ENCODE measurements at regions not wholly inside any gene's neighbourhood (a gene's known extent, or its start where the extent isn't known, plus 50 kb on each side); places are given as distances from the start of the nearest gene placed in this dataset.
A peak's percentile ranks its signal among the peaks of the same experiment; 100 is the strongest.

DNA sequence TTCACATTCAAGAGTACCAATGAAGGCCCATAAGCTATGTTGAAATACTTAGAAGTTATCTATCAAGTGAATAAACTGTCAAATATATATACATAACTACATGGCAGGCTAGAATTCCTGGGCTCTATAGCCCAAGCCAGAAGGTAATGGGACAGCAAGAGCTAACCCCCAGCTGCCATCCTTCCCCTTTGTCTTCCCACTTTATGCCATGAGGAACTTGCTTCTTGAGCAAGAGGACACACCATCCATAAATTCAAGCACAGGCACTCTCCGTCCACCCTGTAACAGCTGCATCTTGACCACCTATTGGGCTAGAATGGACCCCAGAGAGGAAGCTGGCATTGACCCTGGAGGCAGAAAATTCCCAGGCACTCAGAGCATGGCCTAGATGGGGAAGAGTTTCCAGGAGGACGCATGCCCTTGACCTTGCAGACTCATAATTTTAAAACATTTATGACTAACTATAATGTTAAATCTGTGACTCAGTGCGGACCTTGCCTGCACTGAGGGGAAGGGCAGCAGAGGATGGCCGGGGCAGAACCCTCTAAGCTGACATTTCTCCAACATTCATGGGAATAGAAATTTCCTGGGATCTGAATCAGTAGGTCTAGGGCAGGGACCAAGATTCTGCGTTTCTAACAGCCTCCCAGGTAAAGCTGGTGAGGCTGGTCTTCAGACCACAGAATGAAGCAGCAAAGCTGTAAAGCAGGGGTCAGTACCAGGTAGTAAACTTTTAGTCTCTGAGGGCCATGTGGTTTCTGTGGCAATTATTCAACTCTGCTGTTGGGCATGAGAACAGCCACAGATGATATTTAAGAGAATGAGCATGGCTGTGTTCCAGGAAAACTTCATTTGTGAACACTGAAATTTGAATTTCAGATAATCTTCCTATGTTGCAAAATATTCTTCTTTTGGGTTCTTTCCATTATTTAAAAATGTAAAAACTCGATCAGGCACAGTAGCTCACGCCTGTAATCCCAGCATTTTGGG, 71.4 kb upstream of the CLDN10 start:
- in situ Hi-C loops (cut with MboI; ENCODE audit: low pct_unique_long_range_greater_than_20kb, low sequenced_read_pairs): no loop called here
- DNase-seq: no peak

DNA sequence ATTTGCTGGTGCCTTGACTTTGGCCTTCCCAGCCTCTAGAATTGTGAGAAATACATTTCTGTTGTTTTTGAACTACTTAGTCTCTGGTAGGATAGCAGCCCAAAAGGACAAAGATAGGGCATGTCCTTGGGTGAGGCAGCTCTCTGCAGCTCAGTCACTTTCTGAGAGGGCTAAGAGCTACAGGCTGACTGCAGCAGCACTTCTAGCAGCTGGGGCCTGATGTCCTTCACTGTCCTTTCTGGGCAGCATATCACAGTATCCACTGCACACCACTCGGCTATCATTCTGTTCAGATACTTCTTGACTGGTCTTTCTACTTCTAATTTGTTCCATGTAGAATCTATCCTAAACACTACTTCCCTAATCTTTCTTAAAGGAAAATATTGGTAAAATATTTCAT, 68.5 kb upstream of the CLDN10 start:
- in situ Hi-C loops (cut with MboI; ENCODE audit: low pct_unique_long_range_greater_than_20kb, low sequenced_read_pairs): no loop called here
- no peak for DNase-seq

DNA sequence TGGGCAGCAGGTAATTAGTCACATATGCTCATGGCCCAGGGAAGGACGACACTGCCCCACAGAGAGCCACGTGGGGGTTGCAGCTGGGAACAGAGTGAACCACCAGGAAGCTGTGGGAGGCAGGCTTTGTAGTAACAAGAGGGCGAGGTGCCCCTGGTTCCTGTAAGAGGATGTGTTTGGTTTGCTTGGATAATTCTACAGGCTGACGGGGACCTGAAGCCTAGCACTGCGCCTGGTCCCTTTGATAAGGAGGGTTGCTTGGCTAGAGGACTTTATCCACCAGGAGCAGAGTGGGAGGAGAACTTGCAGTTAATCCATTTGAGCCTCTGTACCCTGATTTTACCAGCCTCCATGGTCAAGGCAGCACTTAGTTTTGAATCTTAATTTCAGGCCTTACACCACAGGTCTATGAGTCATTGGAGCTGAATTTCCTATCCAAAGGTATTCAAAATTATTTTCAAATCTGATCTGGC, 67.4 kb upstream of the CLDN10 start:
- DNase-seq: no peak
- in situ Hi-C loops (cut with MboI; ENCODE audit: low pct_unique_long_range_greater_than_20kb, low sequenced_read_pairs): no loop called here

DNA sequence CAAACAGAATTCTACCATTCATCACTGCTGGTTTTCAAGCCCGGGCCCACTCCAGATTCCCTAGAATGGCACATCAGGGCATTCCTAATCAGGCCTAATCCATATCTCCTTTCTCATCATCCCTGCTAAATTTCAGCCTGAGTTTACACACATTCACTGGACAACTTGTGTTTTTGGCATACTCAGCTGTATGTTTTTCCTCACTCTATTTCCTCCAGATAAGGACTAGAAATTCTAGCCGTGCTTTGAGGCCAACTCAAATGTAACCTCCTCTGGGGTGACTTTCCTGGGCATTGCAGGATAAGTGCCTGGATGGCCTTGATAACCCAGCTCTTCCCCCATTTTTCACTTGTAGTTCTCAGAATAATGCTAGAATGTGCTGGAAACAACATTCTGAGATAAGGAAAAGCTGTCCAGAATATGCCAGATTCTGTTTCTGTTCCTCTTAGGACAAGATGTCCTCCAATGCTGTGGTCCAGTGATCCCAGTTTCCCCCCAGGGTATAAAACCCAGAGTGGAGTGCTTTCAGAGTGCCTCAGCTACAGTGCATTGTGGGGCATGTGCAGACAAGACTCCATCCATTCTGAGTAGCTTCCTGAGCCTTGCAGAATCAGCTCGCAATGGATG, 66.9 kb upstream of the CLDN10 start:
- no peak for DNase-seq
- in situ Hi-C loops (cut with MboI; ENCODE audit: low pct_unique_long_range_greater_than_20kb, low sequenced_read_pairs): no loop called here

DNA sequence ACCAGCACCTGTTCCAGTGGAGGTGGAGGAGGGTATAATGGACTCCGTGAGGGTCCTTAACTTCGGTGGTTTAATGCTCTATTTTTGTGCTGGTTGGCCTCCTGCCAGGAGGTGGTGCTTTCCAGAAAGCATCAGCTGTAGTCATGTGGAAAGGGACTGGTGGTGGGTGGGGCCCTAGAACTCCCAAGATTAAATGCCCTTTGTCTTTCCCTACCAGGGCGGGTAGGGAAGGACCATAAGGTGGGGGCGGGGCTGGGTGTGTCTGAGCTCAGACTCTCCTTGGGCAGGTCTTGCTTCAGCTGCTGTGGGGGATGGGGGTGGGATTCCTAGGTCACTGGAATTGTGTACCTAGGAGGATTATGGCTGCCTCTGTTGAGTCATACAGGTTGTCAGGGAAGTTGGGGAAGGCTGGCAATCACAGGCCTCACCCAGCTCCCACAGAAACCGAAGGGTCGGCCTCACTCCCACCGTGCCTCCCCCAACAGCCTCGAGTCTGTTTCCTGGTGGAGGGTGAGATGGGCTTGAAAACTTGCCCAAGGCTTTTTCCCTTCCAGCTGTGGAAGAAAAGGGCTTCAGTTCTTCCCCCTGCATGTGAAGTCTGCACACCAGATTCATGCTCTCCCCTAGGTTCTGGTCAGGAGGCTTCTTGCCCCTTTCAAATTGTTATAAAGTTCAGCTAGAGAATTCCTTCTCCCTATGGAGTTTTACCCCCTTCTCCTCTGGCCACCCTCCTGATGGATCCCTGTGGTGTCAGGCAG, 60.3 kb upstream of the CLDN10 start:
- DNase-seq: no peak

DNA sequence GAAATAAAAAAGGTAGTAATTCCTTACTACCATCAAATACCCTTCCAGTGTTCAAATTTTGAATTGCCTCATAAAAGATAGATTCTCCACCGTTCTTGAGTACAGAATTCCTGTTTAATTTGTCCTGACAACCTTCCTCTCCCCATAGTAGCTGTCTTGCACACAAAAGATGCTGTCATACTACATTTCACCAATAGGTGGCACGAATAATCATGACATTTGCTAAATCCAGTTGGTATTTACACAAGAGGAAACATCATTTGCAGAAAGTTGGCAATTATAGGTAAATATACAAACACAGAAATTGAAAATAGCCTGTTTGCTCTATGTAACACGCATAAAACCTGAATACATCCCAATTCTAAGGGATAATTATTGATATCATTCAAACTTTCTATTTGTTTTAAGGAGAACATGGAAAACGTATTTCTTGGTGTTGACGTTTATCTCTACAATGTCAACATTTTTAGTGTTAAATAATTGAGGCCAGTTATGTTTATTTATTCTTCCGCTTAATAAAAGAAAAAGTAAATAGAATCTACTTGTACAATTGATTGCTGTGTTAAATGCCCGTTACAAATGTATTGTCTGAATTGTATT, 58.3 kb upstream of the CLDN10 start:
- DNase-seq: peak; percentile 74
- in situ Hi-C loops (cut with MboI; ENCODE audit: low pct_unique_long_range_greater_than_20kb, low sequenced_read_pairs): no loop called here

More for the DNA sequence above, 60.3 kb upstream of the CLDN10 start:
- in situ Hi-C loops (cut with MboI; ENCODE audit: low pct_unique_long_range_greater_than_20kb, low sequenced_read_pairs): no loop called here

DNA sequence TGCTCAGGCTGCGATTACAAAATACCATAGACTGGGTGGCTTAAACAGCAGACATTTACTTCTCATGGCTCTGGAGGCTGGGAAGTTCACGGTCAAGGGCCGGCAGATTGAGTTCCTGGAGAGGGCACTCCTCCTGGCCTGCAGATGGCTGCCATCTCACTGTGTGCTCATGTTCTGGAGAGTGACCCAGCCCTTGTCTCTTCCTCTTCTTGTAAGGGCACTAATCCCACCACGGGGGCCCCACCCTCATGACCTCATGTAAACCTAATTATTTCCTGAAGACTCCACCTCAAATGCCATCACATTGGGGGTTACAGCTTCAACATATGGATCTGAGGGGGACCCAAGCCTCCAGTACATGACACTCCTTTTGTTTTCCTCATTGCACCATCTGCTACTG, 56.0 kb upstream of the CLDN10 start:
- in situ Hi-C loops (cut with MboI; ENCODE audit: low pct_unique_long_range_greater_than_20kb, low sequenced_read_pairs): no loop called here
- DNase-seq: no peak

DNA sequence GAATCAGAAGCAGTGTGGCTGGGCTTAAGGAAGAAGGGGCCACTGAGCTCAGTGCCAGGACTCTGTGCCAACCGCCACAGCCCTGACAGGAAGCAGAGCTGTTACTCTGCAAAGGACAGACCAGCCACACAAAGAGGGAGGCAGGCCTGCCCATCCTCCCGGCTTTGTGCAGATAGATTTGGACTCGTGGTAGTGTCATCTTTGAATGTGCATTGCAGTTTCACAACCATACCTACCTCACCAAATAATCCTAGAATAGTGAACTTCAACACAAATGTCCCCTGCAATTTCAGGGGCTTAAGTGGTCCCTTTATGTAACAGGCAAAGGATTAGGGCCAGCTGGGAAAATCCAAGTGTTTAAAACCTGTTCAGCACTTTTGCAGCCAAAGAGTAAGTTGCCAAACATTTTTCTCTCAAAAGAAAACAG, 55.1 kb upstream of the CLDN10 start:
- in situ Hi-C loops (cut with MboI; ENCODE audit: low pct_unique_long_range_greater_than_20kb, low sequenced_read_pairs): no loop called here
- DNase-seq: peak; percentile 58

DNA sequence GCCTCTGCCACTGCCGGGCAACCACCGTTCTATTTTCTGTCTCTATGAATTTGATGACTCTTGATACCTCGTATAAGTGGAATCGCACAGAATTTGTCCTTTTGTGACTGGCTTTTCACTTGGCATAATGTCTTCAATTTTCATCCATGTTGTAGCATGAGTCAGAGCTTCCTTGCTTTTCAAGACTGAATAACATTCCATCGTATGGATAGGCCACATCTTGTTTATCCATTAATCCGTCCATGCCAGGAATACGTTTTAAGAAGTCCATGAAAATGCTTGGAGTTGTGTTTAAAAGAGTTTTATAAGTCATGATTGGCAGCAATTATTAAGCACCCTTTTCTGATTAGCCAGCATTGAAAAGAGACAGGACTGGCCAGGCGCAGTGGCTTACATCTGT, 53.6 kb upstream of the CLDN10 start:
- in situ Hi-C loops (cut with MboI; ENCODE audit: low pct_unique_long_range_greater_than_20kb, low sequenced_read_pairs): no loop called here
- DNase-seq: no peak

DNA sequence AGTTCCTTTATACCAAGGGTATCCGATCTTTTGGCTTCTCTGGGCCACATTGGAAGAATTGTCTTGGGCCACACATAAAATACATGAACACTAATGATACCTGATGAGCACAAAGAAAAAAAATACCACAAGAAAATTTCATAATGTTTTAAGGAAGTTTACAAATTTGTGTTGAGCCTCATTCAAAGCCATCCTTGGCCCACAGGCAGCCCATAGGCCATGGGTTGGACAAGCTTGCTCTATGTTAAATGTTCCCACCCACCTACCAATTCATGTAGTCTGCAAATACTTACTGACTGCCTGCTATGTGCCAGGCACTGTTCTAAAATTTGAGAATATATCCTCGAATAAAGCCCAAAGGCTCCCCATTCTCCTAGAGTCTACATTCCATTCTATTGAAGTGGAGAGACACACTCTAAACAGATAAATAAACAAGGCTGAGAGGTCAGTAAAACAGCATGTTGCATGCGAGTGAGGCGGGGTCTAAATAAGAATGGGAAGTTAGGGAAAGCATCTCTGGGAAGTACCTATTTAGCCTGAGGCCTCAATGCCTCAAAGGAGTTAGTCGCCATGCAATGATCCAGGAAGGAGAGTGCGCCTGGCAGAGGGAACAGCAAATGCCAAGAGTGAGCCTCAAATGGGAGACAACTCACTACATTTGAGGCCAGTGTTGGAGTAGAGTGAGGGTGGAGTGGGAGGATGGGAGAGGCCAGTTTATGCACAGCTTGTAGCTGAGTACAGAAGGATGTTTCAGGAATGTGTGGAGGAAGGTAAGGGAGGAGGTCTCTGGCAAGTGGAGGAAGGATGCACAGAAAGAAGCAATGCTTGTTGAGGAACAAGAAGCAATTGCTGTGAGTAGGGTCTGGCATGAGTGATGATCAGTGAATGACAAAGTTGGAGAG, 52.5 kb upstream of the CLDN10 start:
- in situ Hi-C loops (cut with MboI; ENCODE audit: low pct_unique_long_range_greater_than_20kb, low sequenced_read_pairs): no loop called here
- no peak for DNase-seq

DNA sequence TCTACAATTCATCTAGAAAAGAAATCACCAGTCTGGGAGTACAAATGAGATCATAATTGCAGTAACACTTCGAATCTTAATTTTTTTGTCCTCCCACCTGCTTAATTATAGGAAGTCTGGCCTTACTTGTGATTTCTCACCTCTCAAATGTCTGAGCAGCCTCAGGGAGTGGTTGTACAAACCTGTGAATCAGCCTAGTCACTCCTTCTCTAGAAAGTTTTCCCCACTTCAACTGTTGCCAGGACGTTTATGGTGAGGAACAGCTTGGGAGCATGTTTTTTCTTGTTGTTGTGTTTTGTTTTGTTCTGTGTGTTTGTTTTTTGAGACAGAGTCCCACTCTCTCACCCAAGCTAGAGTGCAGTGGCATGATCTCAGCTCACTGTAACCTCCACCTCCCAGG, 50.3 kb upstream of the CLDN10 start:
- in situ Hi-C loops (cut with MboI; ENCODE audit: low pct_unique_long_range_greater_than_20kb, low sequenced_read_pairs): no loop called here

More for the DNA sequence above, 50.3 kb upstream of the CLDN10 start:
- no peak for DNase-seq

Measured in KBM-7 (cell line).